Naive B cell (primary cell): ENCODE measurements at regions not wholly inside any gene's neighbourhood (a gene's known extent, or its start where the extent isn't known, plus 50 kb on each side); places are given as distances from the start of the nearest gene placed in this dataset.

Source experiments
- ATAC-seq, 2 donors: fragments of 150-1000 bp; cut with Tn5 transposase; 2 replicates each; pipeline ENCODE4 v1.10.0; 2021; ENCODE audit warnings: low read depth in 2 of 2, mild to moderate bottlenecking in 2 of 2, moderate library complexity in 2 of 2
- DNase-seq: peaks from one replicate; pipeline ENCODE4 v3.0.0; 2022
- H3K27ac Mint-ChIP-seq, 6 donors: one replicate each; pipeline ENCODE4 v1.8.0; 2020 to 2022; ENCODE audit warnings: mild to moderate bottlenecking in 6 of 6, mixed read lengths in 6 of 6, moderate library complexity in 5 of 6, inconsistent platforms in 2 of 6
- H3K27me3 Mint-ChIP-seq, 3 donors: one replicate each; pipeline ENCODE4 v1.8.0; 2021 to 2022; ENCODE audit warnings: mixed read lengths in 3 of 3, mild to moderate bottlenecking in 1 of 3
- H3K36me3 Mint-ChIP-seq, 2 donors: one replicate each; pipeline ENCODE4 v1.8.0; 2020 to 2022; ENCODE audit warnings: mixed read lengths in 2 of 2, inconsistent platforms in 1 of 2, mild to moderate bottlenecking in 1 of 2
- H3K4me1 Mint-ChIP-seq, 3 donors: one replicate each; pipeline ENCODE4 v1.8.0; 2020 to 2022; ENCODE audit warnings: mixed read lengths in 3 of 3, inconsistent platforms in 1 of 3, mild to moderate bottlenecking in 1 of 3, moderate library complexity in 1 of 3
- H3K4me3 Mint-ChIP-seq, 8 donors: one replicate each; pipeline ENCODE4 v1.8.0; 2020 to 2022; ENCODE audit warnings: mild to moderate bottlenecking in 8 of 8, mixed read lengths in 8 of 8, moderate library complexity in 8 of 8, inconsistent platforms in 2 of 8
- H3K9me3 Mint-ChIP-seq, 7 donors: one replicate each; pipeline ENCODE4 v1.8.0; 2020 to 2022; ENCODE audit warnings: mixed read lengths in 7 of 7, mild to moderate bottlenecking in 5 of 7, inconsistent platforms in 2 of 7, moderate library complexity in 1 of 7

DNA sequence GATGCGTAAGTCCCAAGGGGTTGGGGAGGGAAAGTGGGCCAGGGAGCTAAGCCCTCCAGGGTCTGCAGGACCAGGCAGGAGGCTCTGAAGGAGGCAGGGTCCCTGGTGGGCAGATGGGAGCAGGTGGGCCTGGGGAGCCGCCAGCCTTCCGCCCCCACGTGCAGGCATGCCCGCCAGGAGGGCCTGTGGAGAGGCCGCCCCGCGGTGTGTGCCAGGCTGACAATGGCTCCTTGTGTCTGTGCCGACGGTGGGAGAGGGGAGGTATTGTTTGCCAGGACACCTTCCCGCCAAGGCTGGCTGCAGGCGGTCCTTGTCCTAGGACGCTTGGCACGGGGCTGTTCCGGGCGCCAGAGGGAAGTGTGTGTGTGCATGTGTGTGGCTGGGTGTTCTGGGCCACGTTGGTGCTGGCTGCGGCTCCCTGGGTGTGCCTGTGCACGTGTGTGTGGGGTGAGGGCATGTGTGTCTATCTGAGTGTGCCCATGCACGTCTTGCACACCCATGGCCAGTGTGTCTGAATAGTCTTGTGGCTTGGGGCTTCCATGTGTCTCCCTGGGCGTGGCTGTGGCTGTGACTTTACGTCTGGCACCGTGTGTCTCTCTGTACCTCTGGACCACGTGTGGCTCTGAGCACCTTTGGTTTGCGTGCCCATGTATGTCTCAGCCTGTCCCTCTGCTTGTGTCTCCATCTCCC, 153.0 kb downstream of the CEBPB start:
- H3K9me3 Mint-ChIP-seq = no peaks in the 10 kb centered on the region
- H3K27ac Mint-ChIP-seq = no peak overlapping the region
- no peak overlapping the region for H3K4me3 Mint-ChIP-seq
- peaks cover 14 to 30% (median 18%) of the 10 kb centered on the region in 3 donors for H3K4me1 Mint-ChIP-seq
- H3K27me3 Mint-ChIP-seq = peaks cover 22 to 71% (median 62%) of the 10 kb centered on the region in 3 donors
- H3K36me3 Mint-ChIP-seq = no peaks in the 10 kb centered on the region
- ATAC-seq (no peak), DNase-seq (no peak)

- H3K9me3 Mint-ChIP-seq = no peaks in the 10 kb centered on the region
- DNase-seq (no peak), ATAC-seq (no peak)
- H3K4me1 Mint-ChIP-seq = peaks cover 14 to 30% (median 15%) of the 10 kb centered on the region in 3 donors
- peaks cover 27 to 71% (median 66%) of the 10 kb centered on the region in 3 donors for H3K27me3 Mint-ChIP-seq
- no peak overlapping the region for H3K27ac Mint-ChIP-seq
- H3K4me3 Mint-ChIP-seq = no peak overlapping the region
- no peaks in the 10 kb centered on the region for H3K36me3 Mint-ChIP-seq
These were observed 153.8 kb downstream of the CEBPB start for GRCh38 chr20:50344232-50345071.

DNA sequence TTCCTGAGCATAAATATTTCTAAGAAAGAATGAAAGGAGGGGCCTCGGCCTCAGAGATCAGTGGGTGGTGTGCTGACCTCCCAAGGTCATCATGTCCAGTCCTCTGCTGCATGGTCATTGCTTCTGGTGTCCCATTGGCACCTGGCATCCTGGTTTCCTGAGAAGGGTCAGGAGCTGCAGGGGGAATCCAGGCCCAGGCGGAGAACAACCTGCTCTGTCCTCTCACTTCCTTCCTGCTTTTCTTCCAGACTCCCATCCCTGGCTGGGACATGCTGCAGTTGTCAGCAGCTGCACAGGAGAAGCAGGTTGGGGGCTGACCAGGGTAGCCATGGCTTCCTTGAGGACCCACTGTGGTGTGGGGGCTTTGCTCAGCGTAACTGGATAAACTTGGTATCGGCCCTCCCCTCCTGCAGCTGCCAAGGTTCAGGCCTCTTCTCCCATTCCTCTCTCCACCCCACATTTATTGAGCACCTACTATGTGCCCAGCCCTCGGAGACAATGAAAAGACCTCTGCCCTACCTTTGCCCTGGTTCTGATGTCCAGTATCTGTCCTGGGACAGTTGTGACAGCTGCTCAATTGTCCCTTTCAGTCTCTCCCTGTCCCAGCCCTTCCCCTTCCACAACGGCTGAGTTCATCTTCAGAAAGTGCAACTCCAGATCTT, 155.2 kb downstream of the CEBPB start:
- Mint-ChIP-seq H3K4me3 (peak overlapping the region in 1 of 8 donors; percentile 15), H3K4me1 (peaks cover 6 to 22% (median 8%) of the 10 kb centered on the region in 3 donors), H3K9me3 (no peaks in the 10 kb centered on the region), H3K27ac (no peak overlapping the region), H3K36me3 (no peaks in the 10 kb centered on the region), H3K27me3 (peaks cover 24 to 78% (median 70%) of the 10 kb centered on the region in 3 donors)
- no peak for DNase-seq
- no peak for ATAC-seq

- Mint-ChIP-seq H3K27me3 (peaks cover 24 to 84% (median 76%) of the 10 kb centered on the region in 3 donors), H3K9me3 (no peaks in the 10 kb centered on the region), H3K27ac (peak overlapping the region in 1 of 6 donors; percentile 57), H3K36me3 (no peaks in the 10 kb centered on the region), H3K4me3 (no peak overlapping the region), H3K4me1 (peaks cover 6 to 20% (median 11%) of the 10 kb centered on the region in 3 donors)
- ATAC-seq = no peak
- DNase-seq = no peak
These were observed 156.0 kb downstream of the CEBPB start for GRCh38 chr20:50346374-50347283.

GRCh38 chr20:50347284-50348063, 156.8 kb downstream of the CEBPB start:
- Mint-ChIP-seq H3K9me3 (no peaks in the 10 kb centered on the region), H3K27ac (no peak overlapping the region), H3K36me3 (no peaks in the 10 kb centered on the region), H3K4me1 (peaks cover 6 to 15% (median 11%) of the 10 kb centered on the region in 3 donors), H3K27me3 (peaks cover 28 to 80% (median 71%) of the 10 kb centered on the region in 3 donors), H3K4me3 (no peak overlapping the region)
- DNase-seq = no peak
- ATAC-seq = no peak

- H3K27ac Mint-ChIP-seq = peak overlapping the region in 1 of 6 donors; percentile 22
- no peaks in the 10 kb centered on the region for H3K9me3 Mint-ChIP-seq
- H3K4me3 Mint-ChIP-seq = peak overlapping the region in 2 of 8 donors; percentile 45 to 59
- ATAC-seq (no peak), DNase-seq (no peak)
- H3K4me1 Mint-ChIP-seq = peaks cover 6 to 15% (median 11%) of the 10 kb centered on the region in 3 donors
- peaks cover 22 to 80% (median 71%) of the 10 kb centered on the region in 3 donors for H3K27me3 Mint-ChIP-seq
- no peaks in the 10 kb centered on the region for H3K36me3 Mint-ChIP-seq
These were observed 157.5 kb downstream of the CEBPB start for GRCh38 chr20:50348096-50348495.

GRCh38 chr20:50350510-50351249, 159.5 kb upstream of the PTPN1 start:
- Mint-ChIP-seq H3K4me1 (peaks cover 6 to 15% (median 11%) of the 10 kb centered on the region in 3 donors), H3K36me3 (no peaks in the 10 kb centered on the region), H3K27me3 (peaks cover 25 to 68% (median 66%) of the 10 kb centered on the region in 3 donors), H3K27ac (no peak overlapping the region), H3K4me3 (no peak overlapping the region), H3K9me3 (no peaks in the 10 kb centered on the region)
- no peak for DNase-seq
- ATAC-seq = no peak

DNA sequence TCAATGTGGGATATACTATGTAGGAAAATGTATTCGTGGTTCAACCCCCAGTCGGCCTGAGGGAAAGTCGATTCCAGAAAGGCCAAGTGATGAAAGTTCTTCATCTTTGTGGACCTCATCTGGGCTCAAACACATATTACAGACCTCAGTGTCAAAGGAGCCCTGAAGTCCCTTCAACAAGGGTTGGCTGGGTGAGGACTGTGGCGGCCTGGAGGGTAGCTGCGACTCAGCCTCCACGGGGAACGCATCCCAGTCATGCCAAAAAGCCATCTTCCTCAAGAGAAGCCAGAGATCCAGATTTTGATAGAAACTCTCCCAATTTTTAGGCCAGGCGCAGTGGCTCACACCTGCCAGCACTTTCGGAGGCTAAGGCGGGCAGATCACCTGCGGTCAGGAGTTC, 158.6 kb upstream of the PTPN1 start:
- ATAC-seq (no peak), DNase-seq (no peak)
- no peaks in the 10 kb centered on the region for H3K9me3 Mint-ChIP-seq
- H3K4me3 Mint-ChIP-seq = no peak overlapping the region
- H3K36me3 Mint-ChIP-seq = no peaks in the 10 kb centered on the region
- H3K4me1 Mint-ChIP-seq = peaks cover 6 to 15% (median 11%) of the 10 kb centered on the region in 3 donors
- no peak overlapping the region for H3K27ac Mint-ChIP-seq
- H3K27me3 Mint-ChIP-seq = peaks cover 25 to 66% (median 62%) of the 10 kb centered on the region in 3 donors

DNA sequence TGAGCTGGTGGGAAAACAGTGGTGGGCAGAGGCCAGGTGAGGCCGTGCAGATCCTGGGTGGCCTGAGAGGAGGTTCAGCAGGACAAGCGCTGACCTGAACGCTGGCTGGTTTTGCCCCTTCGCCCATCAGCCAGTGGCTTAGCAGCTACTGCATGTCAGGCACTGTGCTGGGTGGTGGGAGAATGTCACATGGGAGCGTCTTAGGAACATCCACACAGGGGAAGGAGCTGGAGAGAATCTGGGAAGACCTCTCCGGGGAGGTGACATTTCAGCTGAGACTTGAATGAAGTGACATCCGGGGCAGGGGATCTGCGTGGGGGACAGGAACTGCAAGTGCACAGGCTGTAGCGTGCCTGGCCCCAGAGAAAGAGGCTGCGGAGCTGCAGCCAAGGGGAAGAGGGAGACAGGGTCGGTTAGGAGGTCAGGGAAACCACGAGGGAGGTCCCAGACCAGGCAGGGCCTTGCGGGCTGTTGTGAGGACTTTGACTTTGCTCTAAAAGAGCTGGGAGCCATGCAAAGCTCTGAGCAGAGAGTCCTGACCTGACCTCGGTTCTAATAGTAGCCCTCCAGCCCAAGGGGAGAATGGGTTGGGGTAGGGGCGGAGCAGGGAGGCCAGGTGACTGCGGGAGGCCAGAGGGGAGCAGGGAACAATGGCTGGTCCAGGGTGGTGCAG, 156.8 kb upstream of the PTPN1 start:
- Mint-ChIP-seq H3K27ac (no peak overlapping the region), H3K9me3 (no peaks in the 10 kb centered on the region), H3K27me3 (peaks cover 22 to 49% (median 44%) of the 10 kb centered on the region in 3 donors), H3K36me3 (no peaks in the 10 kb centered on the region), H3K4me3 (no peak overlapping the region), H3K4me1 (peaks cover 6 to 9% (median 8%) of the 10 kb centered on the region in 3 donors)
- ATAC-seq (no peak), DNase-seq (no peak)

DNA sequence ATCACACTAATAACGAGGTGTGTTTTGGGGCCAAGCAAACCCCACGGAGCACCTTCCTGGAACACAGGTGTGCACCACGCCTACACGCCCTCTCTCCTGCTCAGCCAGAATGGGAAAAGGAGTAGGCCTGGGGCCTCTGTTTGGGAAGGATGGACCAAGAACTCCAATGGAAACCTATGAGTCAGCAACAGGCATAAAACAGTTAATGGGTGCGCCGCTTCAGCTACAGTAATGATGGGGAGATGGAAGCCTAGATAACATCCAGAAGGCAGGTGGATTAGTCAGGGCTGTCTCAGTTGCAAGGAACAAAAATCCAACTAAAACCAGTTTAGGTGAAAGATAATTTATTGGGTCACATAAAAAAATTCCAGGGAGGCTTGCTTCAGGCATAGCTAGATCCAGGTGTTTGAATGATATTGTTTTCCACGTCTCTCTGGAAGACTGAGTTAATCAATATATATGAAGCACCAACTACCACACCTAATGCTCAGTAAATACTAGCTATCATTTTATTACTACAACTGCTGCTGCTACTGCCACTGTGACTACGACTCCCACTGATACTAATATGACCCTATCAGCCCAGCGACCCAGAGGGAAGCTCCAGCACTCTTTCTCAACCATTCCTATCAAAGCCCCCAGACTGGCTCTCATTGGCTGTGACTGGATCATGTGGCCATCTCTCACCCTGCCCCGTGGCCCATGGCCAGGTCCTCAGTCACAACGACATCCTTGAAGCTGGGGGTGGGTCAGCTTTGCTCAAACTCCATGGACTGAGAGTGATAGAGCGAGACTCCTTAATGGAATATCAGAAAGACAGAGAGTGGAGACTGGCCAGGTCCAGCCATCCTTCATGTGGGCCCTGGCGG, 155.2 kb upstream of the PTPN1 start:
- H3K27me3 Mint-ChIP-seq = peaks cover 17 to 52% (median 44%) of the 10 kb centered on the region in 3 donors
- DNase-seq (no peak), ATAC-seq (no peak)
- no peak overlapping the region for H3K27ac Mint-ChIP-seq
- peak overlapping the region in 1 of 8 donors; percentile 42 for H3K4me3 Mint-ChIP-seq
- H3K9me3 Mint-ChIP-seq = no peaks in the 10 kb centered on the region
- peaks cover 0 to 4% (median 0%) of the 10 kb centered on the region in 3 donors for H3K4me1 Mint-ChIP-seq
- H3K36me3 Mint-ChIP-seq = no peaks in the 10 kb centered on the region
